Uterus (tissue), 3 donors: ENCODE measurements at regions not wholly inside any gene's neighbourhood (a gene's known extent, or its start where the extent isn't known, plus 50 kb on each side); places are given as distances from the start of the nearest gene placed in this dataset.

Experiments
- DNase-seq, 2 donors: peaks; one replicate each; pipeline ENCODE4 v3.0.0-alpha.2; 2019 to 2020
- H3K27ac ChIP-seq, 2 donors: fragments of 200-600 bp; sonication (generic); 1 replicate in 1 of 2; 2 replicates in 1 of 2; pipeline ENCODE4 v1.5.1; 2016 to 2018
- H3K27me3 ChIP-seq, 2 donors: fragments of 200-600 bp; sonication (generic); one replicate each; pipeline ENCODE4 v1.5.1; 2018 to 2019; ENCODE audit warnings: control low read depth in 1 of 2
- H3K36me3 ChIP-seq, 2 donors: fragments of 200-600 bp; sonication (generic); one replicate each; pipeline ENCODE4 v1.5.1; 2019; ENCODE audit warnings: control low read depth in 1 of 2
- H3K4me1 ChIP-seq, 2 donors: fragments of 200-600 bp; sonication (generic); one replicate each; pipeline ENCODE4 v1.5.1; 2018 to 2019; ENCODE audit warnings: control low read depth in 1 of 2
- H3K4me3 ChIP-seq, 2 donors: fragments of 200-600 bp; sonication (generic); 1 replicate in 1 of 2; 2 replicates in 1 of 2; pipeline ENCODE4 v1.5.1; 2018 to 2019; ENCODE audit warnings: mild to moderate bottlenecking in 1 of 2
- H3K9me3 ChIP-seq, 2 donors: fragments of 200-600 bp; sonication (generic); one replicate each; pipeline ENCODE4 v1.5.1; 2019; ENCODE audit warnings: control low read depth in 1 of 2
- POLR2A ChIP-seq, 2 donors: fragments of 450-650 bp; IDR thresholded peaks; one replicate each; pipeline ENCODE4 v1.6.1; 2016; ENCODE audit warnings: antibody characterized with exemption in 2 of 2, mild to moderate bottlenecking in 1 of 2, moderate library complexity in 1 of 2
- intact Hi-C: fragments of 100-400 bp; cut with DNase I; formaldehyde crosslinking; loops from one replicate; pipeline ENCODE4 v1.15.1; 2023; ENCODE audit warnings: low total_unique reads
- TF ChIP-seq, protein P1 (sequence below), 4 experiments: fragments of 200-600 bp in 2 of 4; fragments of 450-650 bp in 2 of 4; sonication (generic) in 2 of 4; IDR thresholded peaks; one replicate each; pipeline ENCODE4 v1.5.1; 2016 to 2019; ENCODE audit warnings: antibody characterized with exemption in 4 of 4, mild to moderate bottlenecking in 2 of 4, moderate library complexity in 1 of 4
- donor health status: DM: yes; HTN: yes; CAD: no.

DNA sequence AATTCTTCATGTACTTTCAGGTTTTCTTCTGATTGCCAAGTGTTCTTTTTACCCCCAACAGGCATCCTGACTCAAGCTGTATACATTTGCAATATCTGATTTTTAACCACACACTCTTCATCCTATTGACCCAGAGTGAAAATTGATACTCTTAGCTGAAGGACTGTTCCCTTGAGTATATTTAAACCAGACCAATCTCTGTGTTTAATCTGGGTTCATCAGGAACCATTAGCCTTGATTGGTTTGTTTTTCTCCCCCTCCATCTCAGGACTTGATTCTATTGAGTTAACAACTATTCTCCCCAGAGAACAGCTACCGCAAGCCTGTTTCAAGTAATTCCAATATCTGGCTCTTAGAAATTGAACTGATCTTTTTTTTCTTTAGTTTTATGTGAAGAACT, 222.3 kb upstream of the NOVA1 start:
- Histone ChIP-seq H3K27me3 (no peaks in the 10 kb centered on the region), H3K36me3 (no peaks in the 10 kb centered on the region), H3K4me1 (no peaks in the 10 kb centered on the region), H3K4me3 (no peak overlapping the region), H3K9me3 (no peaks in the 10 kb centered on the region), H3K27ac (no peak overlapping the region)
- intact Hi-C loops: no loop called here
- TF ChIP-seq POLR2A (IDR thresholded peaks at IDR 0.05): no peak
- TF ChIP-seq, protein P1, sequence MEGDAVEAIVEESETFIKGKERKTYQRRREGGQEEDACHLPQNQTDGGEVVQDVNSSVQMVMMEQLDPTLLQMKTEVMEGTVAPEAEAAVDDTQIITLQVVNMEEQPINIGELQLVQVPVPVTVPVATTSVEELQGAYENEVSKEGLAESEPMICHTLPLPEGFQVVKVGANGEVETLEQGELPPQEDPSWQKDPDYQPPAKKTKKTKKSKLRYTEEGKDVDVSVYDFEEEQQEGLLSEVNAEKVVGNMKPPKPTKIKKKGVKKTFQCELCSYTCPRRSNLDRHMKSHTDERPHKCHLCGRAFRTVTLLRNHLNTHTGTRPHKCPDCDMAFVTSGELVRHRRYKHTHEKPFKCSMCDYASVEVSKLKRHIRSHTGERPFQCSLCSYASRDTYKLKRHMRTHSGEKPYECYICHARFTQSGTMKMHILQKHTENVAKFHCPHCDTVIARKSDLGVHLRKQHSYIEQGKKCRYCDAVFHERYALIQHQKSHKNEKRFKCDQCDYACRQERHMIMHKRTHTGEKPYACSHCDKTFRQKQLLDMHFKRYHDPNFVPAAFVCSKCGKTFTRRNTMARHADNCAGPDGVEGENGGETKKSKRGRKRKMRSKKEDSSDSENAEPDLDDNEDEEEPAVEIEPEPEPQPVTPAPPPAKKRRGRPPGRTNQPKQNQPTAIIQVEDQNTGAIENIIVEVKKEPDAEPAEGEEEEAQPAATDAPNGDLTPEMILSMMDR (IDR thresholded peaks at IDR 0.05): no peak
- DNase-seq: no peak

DNA sequence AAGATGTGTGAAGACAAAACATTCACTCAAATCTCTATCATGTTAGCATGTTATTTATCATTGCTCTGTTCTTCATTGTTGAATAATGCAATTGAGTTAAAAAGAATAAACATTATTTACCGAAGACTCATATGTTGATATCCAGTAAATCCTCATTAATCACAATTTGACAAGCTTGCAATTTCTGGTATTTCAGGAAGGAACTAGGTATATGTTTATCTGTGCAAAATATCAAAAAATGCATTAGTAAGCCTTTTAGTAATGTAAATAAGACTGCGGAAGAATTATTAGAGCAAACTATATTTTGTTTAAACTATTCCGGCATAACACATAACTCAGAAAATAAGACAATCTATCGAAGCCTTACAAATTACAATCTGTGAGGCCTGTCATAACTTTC, 222.7 kb upstream of the NOVA1 start:
- Histone ChIP-seq H3K36me3 (no peaks in the 10 kb centered on the region), H3K9me3 (no peaks in the 10 kb centered on the region), H3K4me1 (no peaks in the 10 kb centered on the region), H3K27ac (no peak overlapping the region), H3K27me3 (no peaks in the 10 kb centered on the region), H3K4me3 (no peak overlapping the region)
- intact Hi-C loops: no loop called here
- TF ChIP-seq, protein P1 (IDR thresholded peaks at IDR 0.05): no peak
- TF ChIP-seq POLR2A (IDR thresholded peaks at IDR 0.05): no peak
- DNase-seq: no peak

DNA sequence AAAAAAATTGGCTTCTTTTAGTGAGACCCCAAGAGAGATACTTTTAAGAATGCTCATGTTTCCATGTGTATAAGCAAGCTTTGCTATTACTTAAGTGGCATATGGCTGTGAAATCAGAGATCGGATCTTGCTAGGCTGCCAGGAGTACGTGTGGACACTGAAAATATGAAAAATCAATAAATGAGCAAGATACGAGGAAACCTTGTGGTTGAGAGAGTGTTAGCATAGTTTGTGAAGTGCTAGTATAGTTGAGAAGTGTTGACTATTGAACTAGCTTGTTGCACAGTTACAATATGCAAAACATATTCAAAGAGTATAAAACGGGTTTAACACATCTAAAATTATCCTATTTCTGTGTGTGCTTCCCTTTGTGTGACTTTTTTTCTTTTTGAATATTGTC, 230.9 kb upstream of the NOVA1 start:
- intact Hi-C loops: no loop called here
- Histone ChIP-seq H3K27ac (no peak overlapping the region), H3K27me3 (no peaks in the 10 kb centered on the region), H3K9me3 (no peaks in the 10 kb centered on the region), H3K36me3 (no peaks in the 10 kb centered on the region), H3K4me1 (no peaks in the 10 kb centered on the region), H3K4me3 (no peak overlapping the region)
- DNase-seq: no peak
- no peak for TF ChIP-seq POLR2A (IDR thresholded peaks at IDR 0.05)
- TF ChIP-seq, protein P1 (IDR thresholded peaks at IDR 0.05): no peak

DNA sequence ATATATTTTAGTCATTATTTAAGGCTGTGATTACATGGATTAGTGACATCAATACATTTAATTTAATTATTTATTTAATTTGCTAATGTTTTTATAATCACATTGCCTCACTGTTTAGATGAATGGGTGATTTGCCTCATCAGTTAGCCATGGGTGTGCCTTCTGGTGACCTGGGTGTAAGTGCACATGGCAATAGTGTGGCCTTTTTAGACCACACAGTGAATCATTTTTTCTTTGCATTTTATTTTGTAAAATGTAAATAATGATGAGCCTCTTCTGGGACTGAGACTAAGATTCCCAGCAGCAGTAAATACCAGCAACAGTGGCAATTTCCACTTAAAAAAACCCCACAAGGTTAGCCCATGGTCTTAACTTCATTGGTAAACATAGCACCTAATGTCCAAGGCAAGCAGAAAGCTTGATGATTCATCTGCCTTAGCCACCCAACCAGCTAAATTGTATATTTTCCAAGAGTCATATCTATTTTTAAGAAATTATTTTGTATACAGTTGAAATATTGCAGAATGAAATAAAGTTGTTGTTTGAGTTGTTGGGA, 235.9 kb upstream of the NOVA1 start:
- H3K27ac ChIP-seq: no peak overlapping the region
- no peaks in the 10 kb centered on the region for H3K9me3 ChIP-seq
- no peaks in the 10 kb centered on the region for H3K36me3 ChIP-seq
- intact Hi-C loops: no loop called here
- no peaks in the 10 kb centered on the region for H3K4me1 ChIP-seq
- TF ChIP-seq, protein P1 (IDR thresholded peaks at IDR 0.05): no peak
- no peak for TF ChIP-seq POLR2A (IDR thresholded peaks at IDR 0.05)
- H3K27me3 ChIP-seq: no peaks in the 10 kb centered on the region
- H3K4me3 ChIP-seq: no peak overlapping the region
- no peak for DNase-seq

DNA sequence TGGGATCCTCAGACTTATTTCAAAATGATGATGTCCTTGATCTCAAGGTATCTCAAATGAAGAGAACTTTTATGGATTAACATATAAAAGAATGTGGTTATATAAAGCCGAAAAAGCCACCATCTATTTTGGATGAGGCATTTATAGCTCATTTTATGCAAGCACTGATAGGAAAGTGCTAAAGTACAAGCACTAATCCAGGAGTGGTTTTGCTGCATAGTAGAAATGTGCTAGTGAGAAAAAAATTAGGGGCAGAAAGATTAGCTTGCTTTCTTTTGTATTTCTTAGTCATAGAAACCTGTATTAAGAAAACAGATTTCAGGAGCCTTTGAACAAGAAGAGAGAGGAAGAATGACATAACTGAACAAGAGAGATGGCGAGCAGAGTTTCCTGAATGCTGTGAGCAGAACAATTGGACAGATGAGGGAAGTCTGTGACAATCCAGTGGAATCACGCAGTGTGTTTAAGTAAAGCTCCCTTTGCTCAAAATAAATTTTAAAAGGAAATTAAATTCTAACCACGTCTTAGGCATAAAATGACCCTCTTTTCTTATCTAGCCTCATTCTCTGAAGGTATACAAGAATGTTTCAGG, 238.2 kb upstream of the NOVA1 start:
- no peak for DNase-seq
- H3K27ac ChIP-seq: no peak overlapping the region
- intact Hi-C loops: no loop called here
- TF ChIP-seq, protein P1 (IDR thresholded peaks at IDR 0.05): no peak
- TF ChIP-seq POLR2A (IDR thresholded peaks at IDR 0.05): no peak
- H3K27me3 ChIP-seq: no peaks in the 10 kb centered on the region
- H3K36me3 ChIP-seq: no peaks in the 10 kb centered on the region
- peaks cover 0 to 3% of the 10 kb centered on the region in 2 donors for H3K4me1 ChIP-seq
- no peak overlapping the region for H3K4me3 ChIP-seq
- no peaks in the 10 kb centered on the region for H3K9me3 ChIP-seq
